PC-9 (cell line): ENCODE measurements at regions not wholly inside any gene's neighbourhood (a gene's known extent, or its start where the extent isn't known, plus 50 kb on each side); places are given as distances from the start of the nearest gene placed in this dataset.

Experiments
- BruUV-seq: library from RNA; stranded (reverse); fragments of 400-500 nt; replicated peaks from 2 replicates; lab custom pipeline; 2021; lab: Mats Ljungman, UMichigan
- CTCF ChIA-PET: fragments of 300-600 bp; sonication (Branson Sonifier 250); formaldehyde crosslinking; loops from one replicate; lab custom pipeline; 2022; ENCODE audit warnings: antibody characterized with exemption; lab: Charles Lee
- POLR2A ChIA-PET: fragments of 300-600 bp; sonication (Branson Sonifier 250); formaldehyde crosslinking; loops from one replicate; lab custom pipeline; 2022; ENCODE audit warnings: antibody characterized with exemption; ENCODE audit not compliant: unreplicated experiment; lab: Charles Lee
- DNase-seq, 2 experiments: peaks; one replicate each; pipeline versions ENCODE4 v3.0.0 to v3.0.0-alpha.2; 2015 to 2022; ENCODE audit warnings: mixed read lengths in 1 of 2
- H2AFZ ChIP-seq: fragments of 200-600 bp; sonication (generic); 2 replicates; pipeline ENCODE4 v1.8.1; 2017; ENCODE audit warnings: antibody characterized with exemption
- H3F3A ChIP-seq: fragments of 200-600 bp; sonication (generic); 2 replicates; pipeline ENCODE4 v1.8.1; 2017; ENCODE audit warnings: antibody characterized with exemption, mild to moderate bottlenecking, low read depth; ENCODE audit not compliant: insufficient read depth
- H3K27ac ChIP-seq: fragments of 200-600 bp; sonication (generic); 2 replicates; pipeline ENCODE4 v1.6.1; 2016; ENCODE audit warnings: mixed run types
- H3K27me3 ChIP-seq: fragments of 200-600 bp; sonication (generic); 2 replicates; pipeline ENCODE4 v1.6.1; 2016; ENCODE audit warnings: low read depth, mixed run types; ENCODE audit not compliant: insufficient read depth
- H3K36me3 ChIP-seq: fragments of 200-600 bp; sonication (generic); 2 replicates; pipeline ENCODE4 v1.6.1; 2016; ENCODE audit warnings: low read depth, mixed run types
- H3K4me1 ChIP-seq: fragments of 200-600 bp; sonication (generic); replicated peaks from 2 replicates; pipeline ENCODE4 v1.6.1; 2016; ENCODE audit warnings: mixed run types; ENCODE audit not compliant: insufficient read depth
- H3K4me2 ChIP-seq: fragments of 200-600 bp; sonication (generic); 2 replicates; pipeline ENCODE4 v1.6.1; 2017; ENCODE audit warnings: mixed run types
- H3K4me3 ChIP-seq: fragments of 200-600 bp; sonication (generic); 2 replicates; pipeline ENCODE4 v1.6.1; 2016; ENCODE audit warnings: mixed run types
- H3K79me2 ChIP-seq: fragments of 200-600 bp; sonication (generic); 2 replicates; pipeline ENCODE4 v1.6.1; 2017; ENCODE audit warnings: low read depth, mixed run types
- H3K9me2 ChIP-seq: fragments of 200-600 bp; sonication (generic); 2 replicates; pipeline ENCODE4 v1.8.1; 2017; ENCODE audit warnings: mild to moderate bottlenecking; ENCODE audit not compliant: insufficient read depth
- H3K9me3 ChIP-seq: fragments of 200-600 bp; sonication (generic); 2 replicates; pipeline ENCODE4 v1.8.1; 2016; ENCODE audit warnings: low read depth; ENCODE audit not compliant: insufficient read depth
- H4K20me1 ChIP-seq: fragments of 200-600 bp; sonication (generic); 2 replicates; pipeline ENCODE4 v1.8.1; 2017; ENCODE audit not compliant: insufficient read depth
- EZH2 ChIP-seq: fragments of 200-600 bp; sonication (generic); IDR thresholded peaks from 2 replicates; pipeline ENCODE4 v1.8.0; 2017; ENCODE audit warnings: antibody characterized with exemption, low read depth
- intact Hi-C: fragments of 100-400 bp; cut with micrococcal nuclease; formaldehyde crosslinking; loops from one replicate; pipeline ENCODE4 v1.10.0; 2022; ENCODE audit not compliant: unreplicated experiment
- TF ChIP-seq, protein P1 (sequence below): fragments of 200-600 bp; sonication (generic); conservative IDR thresholded peaks from 2 replicates; pipeline ENCODE4 v1.6.1; 2017; ENCODE audit warnings: mixed run types, antibody characterized with exemption, mild to moderate bottlenecking, moderate library complexity

- Histone ChIP-seq H3K4me2 (no peak overlapping the region), H2AFZ (no peak overlapping the region), H3K27me3 (no peaks in the 10 kb centered on the region), H4K20me1 (no peaks in the 10 kb centered on the region), H3K79me2 (no peaks in the 10 kb centered on the region), H3K4me3 (no peak overlapping the region), H3K4me1 (no peaks in the 10 kb centered on the region), H3K27ac (no peak overlapping the region), H3K36me3 (no peaks in the 10 kb centered on the region), H3F3A (no peaks in the 10 kb centered on the region), H3K9me3 (no peaks in the 10 kb centered on the region), H3K9me2 (no peaks in the 10 kb centered on the region)
- TF ChIP-seq, protein P1, sequence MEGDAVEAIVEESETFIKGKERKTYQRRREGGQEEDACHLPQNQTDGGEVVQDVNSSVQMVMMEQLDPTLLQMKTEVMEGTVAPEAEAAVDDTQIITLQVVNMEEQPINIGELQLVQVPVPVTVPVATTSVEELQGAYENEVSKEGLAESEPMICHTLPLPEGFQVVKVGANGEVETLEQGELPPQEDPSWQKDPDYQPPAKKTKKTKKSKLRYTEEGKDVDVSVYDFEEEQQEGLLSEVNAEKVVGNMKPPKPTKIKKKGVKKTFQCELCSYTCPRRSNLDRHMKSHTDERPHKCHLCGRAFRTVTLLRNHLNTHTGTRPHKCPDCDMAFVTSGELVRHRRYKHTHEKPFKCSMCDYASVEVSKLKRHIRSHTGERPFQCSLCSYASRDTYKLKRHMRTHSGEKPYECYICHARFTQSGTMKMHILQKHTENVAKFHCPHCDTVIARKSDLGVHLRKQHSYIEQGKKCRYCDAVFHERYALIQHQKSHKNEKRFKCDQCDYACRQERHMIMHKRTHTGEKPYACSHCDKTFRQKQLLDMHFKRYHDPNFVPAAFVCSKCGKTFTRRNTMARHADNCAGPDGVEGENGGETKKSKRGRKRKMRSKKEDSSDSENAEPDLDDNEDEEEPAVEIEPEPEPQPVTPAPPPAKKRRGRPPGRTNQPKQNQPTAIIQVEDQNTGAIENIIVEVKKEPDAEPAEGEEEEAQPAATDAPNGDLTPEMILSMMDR = no peak
- TF ChIP-seq EZH2 = no peak
- POLR2A ChIA-PET = no interaction called here
- BruUV-seq = no TSS peak
- CTCF ChIA-PET = no interaction called here
- intact Hi-C loops = no loop called here
- DNase-seq = no peak
Observed at GRCh38 chr4:93888308-93888707, 59.8 kb downstream of the ATOH1 start.

DNA sequence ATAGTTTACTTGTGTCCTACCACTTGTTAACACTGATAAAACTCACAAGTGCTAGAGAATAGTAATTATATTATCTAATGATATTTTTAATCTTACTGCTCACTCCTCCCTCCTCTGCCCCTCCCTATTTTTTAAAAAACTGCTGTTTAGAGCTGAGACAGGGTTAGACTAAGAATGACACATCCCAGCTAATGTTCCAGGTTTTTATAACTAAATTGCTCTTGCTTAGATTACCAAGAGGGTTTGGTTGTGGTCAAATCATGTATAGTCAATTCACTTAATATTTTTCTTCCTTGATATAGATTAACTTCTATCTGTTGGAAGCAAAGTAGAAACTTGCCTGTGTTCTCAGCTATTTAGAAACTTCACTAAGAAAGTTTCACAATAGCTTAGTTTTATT, 60.2 kb downstream of the ATOH1 start:
- Histone ChIP-seq H2AFZ (no peak overlapping the region), H3F3A (no peaks in the 10 kb centered on the region), H3K27ac (no peak overlapping the region), H3K79me2 (no peaks in the 10 kb centered on the region), H3K4me3 (no peak overlapping the region), H3K9me3 (no peaks in the 10 kb centered on the region), H3K4me2 (no peak overlapping the region), H3K36me3 (no peaks in the 10 kb centered on the region), H3K4me1 (no peaks in the 10 kb centered on the region), H3K27me3 (no peaks in the 10 kb centered on the region), H4K20me1 (no peaks in the 10 kb centered on the region), H3K9me2 (no peaks in the 10 kb centered on the region)
- BruUV-seq = no TSS peak
- CTCF ChIA-PET = no interaction called here
- POLR2A ChIA-PET = no interaction called here
- no peak for TF ChIP-seq EZH2
- TF ChIP-seq, protein P1 = no peak
- DNase-seq = no peak
- intact Hi-C loops = no loop called here

DNA sequence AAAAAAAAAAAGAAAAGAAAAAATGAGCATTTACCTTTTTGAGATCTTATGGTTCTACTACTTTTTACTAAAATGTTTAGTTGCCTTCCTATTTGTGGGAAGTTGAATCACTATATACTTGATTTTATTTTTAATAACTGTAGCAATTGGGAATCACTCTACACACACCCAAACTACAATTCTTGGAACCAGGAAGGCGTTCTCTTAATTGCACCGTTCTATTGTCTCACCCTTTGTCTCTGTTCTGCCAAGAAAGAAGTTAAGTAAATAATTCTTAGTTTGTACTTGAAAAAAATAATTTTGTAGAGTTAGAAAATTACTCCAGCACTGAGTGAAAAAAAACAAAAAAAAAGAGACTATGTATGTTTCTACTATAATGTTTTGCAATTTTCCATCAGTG, 62.7 kb downstream of the ATOH1 start:
- TF ChIP-seq, protein P1 = no peak
- TF ChIP-seq EZH2 = no peak
- H3K4me2 ChIP-seq = no peak overlapping the region
- ChIA-PET CTCF (no interaction called here), POLR2A (no interaction called here)
- DNase-seq = no peak
- H3K4me3 ChIP-seq = no peak overlapping the region
- H3K27me3 ChIP-seq = no peaks in the 10 kb centered on the region
- intact Hi-C loops = no loop called here
- H3K9me3 ChIP-seq = no peaks in the 10 kb centered on the region
- H4K20me1 ChIP-seq = no peaks in the 10 kb centered on the region
- no peaks in the 10 kb centered on the region for H3K9me2 ChIP-seq
- H3F3A ChIP-seq = no peaks in the 10 kb centered on the region
- no peaks in the 10 kb centered on the region for H3K79me2 ChIP-seq
- H2AFZ ChIP-seq = no peak overlapping the region
- H3K4me1 ChIP-seq = no peaks in the 10 kb centered on the region
- BruUV-seq = no TSS peak
- H3K36me3 ChIP-seq = no peaks in the 10 kb centered on the region
- H3K27ac ChIP-seq = no peak overlapping the region
